Bronchial epithelial cell (primary cell): ENCODE measurements at regions not wholly inside any gene's neighbourhood (a gene's known extent, or its start where the extent isn't known, plus 50 kb on each side); places are given as distances from the start of the nearest gene placed in this dataset.

Source experiments
- DNase-seq: peaks from one replicate; pipeline ENCODE4 v3.0.0-alpha.2; 2010; ENCODE audit warnings: low read depth
- FAIRE-seq: peaks from 2 replicates; lab custom pipeline; 2011; peaks lifted over from hg19 to GRCh38; lab: Jason Lieb, UNC
- H3K27me3 ChIP-seq: 2 replicates; pipeline ENCODE4 v1.5.1; 2011; ENCODE audit warnings: low read length; ENCODE audit not compliant: control insufficient read depth, insufficient read depth
- H3K36me3 ChIP-seq: 2 replicates; pipeline ENCODE4 v1.5.1; 2011; ENCODE audit warnings: low read length; ENCODE audit not compliant: control insufficient read depth, insufficient read depth
- H3K4me3 ChIP-seq: 2 replicates; pipeline ENCODE4 v1.5.1; 2011; ENCODE audit warnings: mild to moderate bottlenecking, low read depth, low read length, control low read depth
- TF ChIP-seq, protein P1 (sequence below): IDR thresholded peaks from 2 replicates; pipeline ENCODE4 v1.5.1; 2011; ENCODE audit warnings: mild to moderate bottlenecking, moderate library complexity, low read length, control low read depth, inconsistent platforms; ENCODE audit not compliant: insufficient read depth, severe bottlenecking

DNA sequence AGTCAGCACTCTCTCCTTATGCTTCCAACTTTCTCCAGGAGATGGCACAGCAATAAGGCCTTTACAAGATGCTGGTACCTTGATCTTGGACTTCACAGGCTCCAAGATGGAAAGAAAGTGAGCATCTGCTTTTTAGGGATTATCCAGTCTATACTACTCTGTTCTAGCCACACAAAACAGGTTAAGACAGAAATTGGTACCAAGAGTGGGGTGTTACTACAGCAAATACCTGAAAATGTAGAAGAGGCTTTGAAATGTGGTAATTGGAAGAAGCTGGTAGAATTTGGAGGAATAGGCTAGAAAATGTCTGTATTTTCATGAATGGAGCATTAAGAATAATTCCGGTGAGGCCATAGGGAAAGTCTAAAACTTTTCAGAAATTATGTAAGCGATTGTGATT, 484.8 kb upstream of the GRIA1 start:
- Histone ChIP-seq H3K36me3 (no peaks in the 10 kb centered on the region), H3K27me3 (no peaks in the 10 kb centered on the region), H3K4me3 (no peak overlapping the region)
- TF ChIP-seq, protein P1, sequence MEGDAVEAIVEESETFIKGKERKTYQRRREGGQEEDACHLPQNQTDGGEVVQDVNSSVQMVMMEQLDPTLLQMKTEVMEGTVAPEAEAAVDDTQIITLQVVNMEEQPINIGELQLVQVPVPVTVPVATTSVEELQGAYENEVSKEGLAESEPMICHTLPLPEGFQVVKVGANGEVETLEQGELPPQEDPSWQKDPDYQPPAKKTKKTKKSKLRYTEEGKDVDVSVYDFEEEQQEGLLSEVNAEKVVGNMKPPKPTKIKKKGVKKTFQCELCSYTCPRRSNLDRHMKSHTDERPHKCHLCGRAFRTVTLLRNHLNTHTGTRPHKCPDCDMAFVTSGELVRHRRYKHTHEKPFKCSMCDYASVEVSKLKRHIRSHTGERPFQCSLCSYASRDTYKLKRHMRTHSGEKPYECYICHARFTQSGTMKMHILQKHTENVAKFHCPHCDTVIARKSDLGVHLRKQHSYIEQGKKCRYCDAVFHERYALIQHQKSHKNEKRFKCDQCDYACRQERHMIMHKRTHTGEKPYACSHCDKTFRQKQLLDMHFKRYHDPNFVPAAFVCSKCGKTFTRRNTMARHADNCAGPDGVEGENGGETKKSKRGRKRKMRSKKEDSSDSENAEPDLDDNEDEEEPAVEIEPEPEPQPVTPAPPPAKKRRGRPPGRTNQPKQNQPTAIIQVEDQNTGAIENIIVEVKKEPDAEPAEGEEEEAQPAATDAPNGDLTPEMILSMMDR: no peak
- no peak for DNase-seq
- FAIRE-seq: no peak

GRCh38 chr5:153006681-153007080, 483.8 kb upstream of the GRIA1 start:
- no peak for FAIRE-seq
- Histone ChIP-seq H3K27me3 (no peaks in the 10 kb centered on the region), H3K36me3 (no peaks in the 10 kb centered on the region), H3K4me3 (no peak overlapping the region)
- TF ChIP-seq, protein P1: no peak
- DNase-seq: no peak

DNA sequence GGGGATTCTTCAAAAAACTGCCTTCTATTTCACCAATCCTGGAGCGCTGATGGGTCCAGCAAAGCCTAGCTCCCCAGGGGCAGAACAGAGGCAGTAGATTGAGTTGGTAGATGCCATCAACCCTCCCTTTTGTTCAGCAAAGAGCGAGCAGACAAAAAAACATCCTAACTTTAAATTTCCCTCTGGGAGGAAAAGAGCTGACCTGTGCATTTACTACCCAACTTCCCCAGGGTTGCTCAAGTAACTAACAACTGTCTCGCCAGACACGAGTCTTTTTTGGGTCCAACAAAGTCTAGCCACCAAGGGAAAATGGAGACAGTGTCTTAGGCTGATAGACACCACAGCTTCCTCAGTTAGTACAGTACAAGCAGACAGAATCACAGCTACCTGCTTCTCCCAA, 476.3 kb upstream of the GRIA1 start:
- TF ChIP-seq, protein P1: no peak
- no peaks in the 10 kb centered on the region for H3K27me3 ChIP-seq
- no peaks in the 10 kb centered on the region for H3K36me3 ChIP-seq
- FAIRE-seq (no peak), DNase-seq (no peak)
- no peak overlapping the region for H3K4me3 ChIP-seq

DNA sequence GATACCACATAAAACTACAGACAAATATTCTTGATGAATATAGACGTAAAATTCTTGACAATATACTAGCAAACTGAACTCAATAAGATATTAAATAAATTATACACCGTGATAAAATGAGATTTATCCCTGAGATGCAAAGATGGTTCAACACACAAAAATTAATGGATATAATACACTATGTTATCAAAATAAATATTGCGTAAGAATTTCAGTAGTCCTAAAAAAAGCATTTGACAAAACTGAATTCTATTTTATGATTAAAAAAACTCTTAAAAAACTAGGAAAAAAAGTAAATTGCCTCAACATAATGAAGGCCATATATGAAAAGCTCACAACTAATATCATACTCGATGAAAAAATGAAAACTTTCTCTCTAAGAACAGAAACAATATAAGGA, 472.3 kb upstream of the GRIA1 start:
- no peaks in the 10 kb centered on the region for H3K36me3 ChIP-seq
- FAIRE-seq (no peak), DNase-seq (no peak)
- H3K27me3 ChIP-seq: no peaks in the 10 kb centered on the region
- H3K4me3 ChIP-seq: no peak overlapping the region
- TF ChIP-seq, protein P1: no peak

GRCh38 chr5:153030755-153031725, 459.4 kb upstream of the GRIA1 start:
- FAIRE-seq (no peak), DNase-seq (no peak)
- TF ChIP-seq, protein P1: no peak
- H3K27me3 ChIP-seq: no peaks in the 10 kb centered on the region
- no peak overlapping the region for H3K4me3 ChIP-seq
- no peaks in the 10 kb centered on the region for H3K36me3 ChIP-seq
